NCI-H524 (cell line): ENCODE measurements at regions not wholly inside any gene's neighbourhood (a gene's known extent, or its start where the extent isn't known, plus 50 kb on each side); places are given as distances from the start of the nearest gene placed in this dataset.
"Not testable (repeated sequence)": the region's sequence is repeated elsewhere in the genome, so short reads cannot be mapped to it uniquely, and the experiment has no call there.

ENCODE experiments used
- DNase-seq, 2 experiments: peaks; one replicate each; lab custom pipeline; 2025; lab: John Stamatoyannopoulos, UW

- DNase-seq: not testable (repeated sequence)
Measured at GRCh38 chr3:94846251-94846650, 783.4 kb downstream of the NSUN3 start.

GRCh38 chr3:94862703-94863102 lies 799.8 kb downstream of the NSUN3 start:
- DNase-seq: peak; percentile 37 to 76

- DNase-seq: no peak
Measured at GRCh38 chr3:94869059-94869547, 806.2 kb downstream of the NSUN3 start.

- no peak for DNase-seq
Measured at GRCh38 chr3:94873751-94874150, 810.9 kb downstream of the NSUN3 start.

- DNase-seq: peak; percentile 6 to 46
Measured at GRCh38 chr3:94875149-94875548, 812.3 kb downstream of the NSUN3 start.

- DNase-seq: no peak
Measured at GRCh38 chr3:94887065-94887464, 824.2 kb downstream of the NSUN3 start.

GRCh38 chr3:94896994-94897393 lies 834.1 kb downstream of the NSUN3 start:
- no peak for DNase-seq

- no peak for DNase-seq
Measured at GRCh38 chr3:94904156-94904674, 841.4 kb downstream of the NSUN3 start.

- no peak for DNase-seq
Measured at GRCh38 chr3:94909726-94910125, 846.9 kb downstream of the NSUN3 start.

- DNase-seq: peak in 1 of 2 experiments; percentile 40
Measured at GRCh38 chr3:94912656-94913055, 849.8 kb downstream of the NSUN3 start.

GRCh38 chr3:94927175-94927574 lies 864.3 kb downstream of the NSUN3 start:
- DNase-seq: no peak

- DNase-seq: no peak
Measured at GRCh38 chr3:94928921-94929320, 866.1 kb downstream of the NSUN3 start.

GRCh38 chr3:94935738-94936580 lies 873.1 kb downstream of the NSUN3 start:
- no peak for DNase-seq

GRCh38 chr3:94937980-94938379 lies 875.1 kb downstream of the NSUN3 start:
- no peak for DNase-seq

GRCh38 chr3:94946683-94947082 lies 883.8 kb downstream of the NSUN3 start:
- DNase-seq: peak in 1 of 2 experiments; percentile 31

- DNase-seq: no peak
Measured at GRCh38 chr3:94961423-94962100, 898.7 kb downstream of the NSUN3 start.

- no peak for DNase-seq
Measured at GRCh38 chr3:94965867-94966475, 903.1 kb downstream of the NSUN3 start.

- no peak for DNase-seq
Measured at GRCh38 chr3:94967196-94967595, 904.3 kb downstream of the NSUN3 start.

- no peak for DNase-seq
Measured at GRCh38 chr3:94968519-94968918, 905.7 kb downstream of the NSUN3 start.

- no peak for DNase-seq
Measured at GRCh38 chr3:94972066-94972465, 909.2 kb downstream of the NSUN3 start.

GRCh38 chr3:94978084-94978483 lies 915.2 kb downstream of the NSUN3 start:
- no peak for DNase-seq

- DNase-seq: no peak
Measured at GRCh38 chr3:94985778-94986177, 922.9 kb downstream of the NSUN3 start.
